Cardiac muscle cell (in vitro differentiated cells and primary cell): ENCODE measurements at regions not wholly inside any gene's neighbourhood (a gene's known extent, or its start where the extent isn't known, plus 50 kb on each side); places are given as distances from the start of the nearest gene placed in this dataset.
"Not testable (repeated sequence)": the region's sequence is repeated elsewhere in the genome, so short reads cannot be mapped to it uniquely, and the experiment has no call there.

ENCODE experiments used
- DNase-seq, 2 donors: peaks; one replicate each; pipeline versions ENCODE4 v3.0.0 to v3.0.0-alpha.2; 2010 to 2017; ENCODE audit warnings: low read depth in 1 of 2, low spot score in 1 of 2
- H3K27ac ChIP-seq: fragments of 200-600 bp; sonication (generic); 2 replicates; pipeline ENCODE4 v1.5.1; 2016
- H3K27me3 ChIP-seq: fragments of 200-600 bp; sonication (generic); 2 replicates; pipeline ENCODE4 v1.6.0; 2016; ENCODE audit warnings: control low read depth
- H3K36me3 ChIP-seq: fragments of 200-600 bp; sonication (generic); 2 replicates; pipeline ENCODE4 v1.5.1; 2016; ENCODE audit warnings: control low read depth
- H3K4me1 ChIP-seq: fragments of 200-600 bp; sonication (generic); 2 replicates; pipeline ENCODE4 v1.8.1; 2017; ENCODE audit warnings: low read depth, mild to moderate bottlenecking, mixed run types
- H3K4me3 ChIP-seq: fragments of 200-600 bp; sonication (generic); 2 replicates; pipeline ENCODE4 v1.5.1; 2016; ENCODE audit warnings: mild to moderate bottlenecking
- H3K9me3 ChIP-seq: fragments of 200-600 bp; sonication (generic); 2 replicates; pipeline ENCODE4 v1.5.1; 2017; ENCODE audit warnings: low read depth, mild to moderate bottlenecking, control low read depth
- TF ChIP-seq, protein P1 (sequence below): IDR thresholded peaks from 2 replicates; pipeline ENCODE4 v1.5.1; 2012; ENCODE audit warnings: low read depth, mild to moderate bottlenecking, low read length

- Histone ChIP-seq H3K4me3 (no peak overlapping the region), H3K27ac (no peak overlapping the region), H3K9me3 (no peaks in the 10 kb centered on the region), H3K4me1 (peaks cover 5% of the 10 kb centered on the region), H3K27me3 (no peaks in the 10 kb centered on the region), H3K36me3 (no peaks in the 10 kb centered on the region)
- DNase-seq: no peak
- TF ChIP-seq, protein P1, sequence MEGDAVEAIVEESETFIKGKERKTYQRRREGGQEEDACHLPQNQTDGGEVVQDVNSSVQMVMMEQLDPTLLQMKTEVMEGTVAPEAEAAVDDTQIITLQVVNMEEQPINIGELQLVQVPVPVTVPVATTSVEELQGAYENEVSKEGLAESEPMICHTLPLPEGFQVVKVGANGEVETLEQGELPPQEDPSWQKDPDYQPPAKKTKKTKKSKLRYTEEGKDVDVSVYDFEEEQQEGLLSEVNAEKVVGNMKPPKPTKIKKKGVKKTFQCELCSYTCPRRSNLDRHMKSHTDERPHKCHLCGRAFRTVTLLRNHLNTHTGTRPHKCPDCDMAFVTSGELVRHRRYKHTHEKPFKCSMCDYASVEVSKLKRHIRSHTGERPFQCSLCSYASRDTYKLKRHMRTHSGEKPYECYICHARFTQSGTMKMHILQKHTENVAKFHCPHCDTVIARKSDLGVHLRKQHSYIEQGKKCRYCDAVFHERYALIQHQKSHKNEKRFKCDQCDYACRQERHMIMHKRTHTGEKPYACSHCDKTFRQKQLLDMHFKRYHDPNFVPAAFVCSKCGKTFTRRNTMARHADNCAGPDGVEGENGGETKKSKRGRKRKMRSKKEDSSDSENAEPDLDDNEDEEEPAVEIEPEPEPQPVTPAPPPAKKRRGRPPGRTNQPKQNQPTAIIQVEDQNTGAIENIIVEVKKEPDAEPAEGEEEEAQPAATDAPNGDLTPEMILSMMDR: no peak
These were observed 412.5 kb upstream of the SPHKAP start for GRCh38 chr2:228594012-228594411.

- H3K4me3 ChIP-seq: no peak overlapping the region
- TF ChIP-seq, protein P1: no peak
- no peaks in the 10 kb centered on the region for H3K36me3 ChIP-seq
- DNase-seq: no peak
- H3K9me3 ChIP-seq: no peaks in the 10 kb centered on the region
- H3K27me3 ChIP-seq: no peaks in the 10 kb centered on the region
- no peak overlapping the region for H3K27ac ChIP-seq
- H3K4me1 ChIP-seq: peaks cover 5% of the 10 kb centered on the region
These were observed 411.4 kb upstream of the SPHKAP start for GRCh38 chr2:228592925-228593324.

DNA sequence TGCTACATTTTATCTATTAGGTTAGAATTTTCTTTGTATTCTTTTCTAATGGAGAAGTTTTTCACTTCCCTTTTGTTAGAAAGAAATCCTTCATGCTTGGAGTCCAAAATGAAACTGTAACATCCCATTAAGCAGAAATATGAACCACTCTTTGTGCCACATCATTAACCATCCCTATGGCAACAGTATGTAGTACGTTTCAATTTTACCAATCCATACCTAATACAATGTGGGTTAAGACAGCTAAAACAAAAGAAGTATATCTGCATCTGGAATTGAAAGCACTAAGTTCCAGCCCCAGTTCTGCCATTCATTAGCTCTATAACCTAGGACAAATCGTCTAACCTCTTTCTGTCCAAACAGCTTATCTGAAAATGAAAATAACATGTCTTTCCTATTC is 409.2 kb upstream of the SPHKAP start:
- peaks cover 5% of the 10 kb centered on the region for H3K4me1 ChIP-seq
- H3K36me3 ChIP-seq: no peaks in the 10 kb centered on the region
- no peaks in the 10 kb centered on the region for H3K9me3 ChIP-seq
- H3K27ac ChIP-seq: no peak overlapping the region
- TF ChIP-seq, protein P1: no peak
- no peak overlapping the region for H3K4me3 ChIP-seq
- no peaks in the 10 kb centered on the region for H3K27me3 ChIP-seq
- no peak for DNase-seq

GRCh38 chr2:228589115-228589514 is 407.6 kb upstream of the SPHKAP start:
- no peak for DNase-seq
- H3K4me1 ChIP-seq: peaks cover 3% of the 10 kb centered on the region
- H3K27me3 ChIP-seq: no peaks in the 10 kb centered on the region
- no peaks in the 10 kb centered on the region for H3K36me3 ChIP-seq
- no peak overlapping the region for H3K4me3 ChIP-seq
- H3K27ac ChIP-seq: no peak overlapping the region
- no peaks in the 10 kb centered on the region for H3K9me3 ChIP-seq
- TF ChIP-seq, protein P1: no peak

- no peaks in the 10 kb centered on the region for H3K36me3 ChIP-seq
- H3K4me3 ChIP-seq: no peak overlapping the region
- TF ChIP-seq, protein P1: no peak
- H3K4me1 ChIP-seq: peaks cover 6% of the 10 kb centered on the region
- no peaks in the 10 kb centered on the region for H3K27me3 ChIP-seq
- no peak for DNase-seq
- H3K9me3 ChIP-seq: no peaks in the 10 kb centered on the region
- H3K27ac ChIP-seq: no peak overlapping the region
These were observed 400.2 kb upstream of the SPHKAP start for GRCh38 chr2:228581731-228582130.

DNA sequence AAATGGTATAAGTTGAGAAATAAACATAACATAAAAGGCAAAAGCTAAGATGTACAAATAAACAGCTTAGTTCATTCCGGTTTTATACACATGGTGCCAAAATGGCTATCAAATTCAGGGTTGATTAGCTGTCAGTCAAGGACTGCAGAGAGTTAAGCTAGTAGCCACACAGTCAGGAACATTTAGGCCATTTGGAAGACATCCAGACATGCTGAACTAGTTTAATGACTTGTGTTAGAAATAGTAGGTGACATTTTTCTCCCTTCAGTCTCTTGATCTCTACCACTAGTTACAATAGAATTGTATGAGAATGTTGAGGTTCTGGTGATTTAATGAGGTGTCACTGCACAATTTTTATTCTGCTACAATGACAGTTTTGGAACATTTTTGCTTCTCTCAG is 394.4 kb upstream of the SPHKAP start:
- TF ChIP-seq, protein P1: no peak
- Histone ChIP-seq H3K4me1 (peaks cover 6% of the 10 kb centered on the region), H3K36me3 (no peaks in the 10 kb centered on the region), H3K27ac (no peak overlapping the region), H3K4me3 (no peak overlapping the region), H3K9me3 (no peaks in the 10 kb centered on the region), H3K27me3 (no peaks in the 10 kb centered on the region)
- no peak for DNase-seq

DNA sequence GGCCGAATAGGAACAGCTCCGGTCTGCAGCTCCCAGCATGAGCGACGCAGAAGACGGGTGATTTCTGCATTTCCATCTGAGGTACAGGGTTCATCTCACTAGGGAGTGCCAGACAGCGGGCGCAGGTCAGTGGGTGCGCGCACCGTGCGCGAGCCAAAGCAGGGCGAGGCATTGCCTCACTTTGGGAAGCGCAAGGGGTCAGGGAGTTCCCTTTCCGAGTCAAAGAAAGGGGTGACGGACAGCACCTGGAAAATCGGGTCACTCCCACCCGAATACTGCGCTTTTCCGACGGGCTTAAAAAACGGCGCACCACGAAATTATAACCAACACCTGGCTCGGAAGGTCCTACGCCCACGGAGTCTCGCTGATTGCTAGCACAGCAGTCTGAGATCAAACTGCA is 386.8 kb upstream of the SPHKAP start:
- not testable (repeated sequence) for H3K9me3 ChIP-seq, H3K36me3 ChIP-seq, DNase-seq, H3K4me3 ChIP-seq, H3K27ac ChIP-seq, H3K4me1 ChIP-seq, H3K27me3 ChIP-seq
